Peyer's patch (tissue), 4 donors: ENCODE measurements at regions not wholly inside any gene's neighbourhood (a gene's known extent, or its start where the extent isn't known, plus 50 kb on each side); places are given as distances from the start of the nearest gene placed in this dataset.

ENCODE experiments used
- CTCF ChIP-seq, 6 experiments: fragments of 450-650 bp in 4 of 6; fragments of 200-600 bp in 2 of 6; sonication (generic) in 1 of 6; IDR thresholded peaks; one replicate each; pipeline ENCODE4 v1.5.1; 2017 to 2019; ENCODE audit warnings: antibody characterized with exemption in 6 of 6, mild to moderate bottlenecking in 3 of 6, moderate library complexity in 1 of 6
- POLR2A ChIP-seq, 2 donors: fragments of 450-650 bp; IDR thresholded peaks; one replicate each; pipeline ENCODE4 v1.5.1; 2017; ENCODE audit warnings: antibody characterized with exemption in 2 of 2, mild to moderate bottlenecking in 2 of 2, moderate library complexity in 2 of 2

GRCh38 chr17:54102246-54102645 lies 279.5 kb downstream of the KIF2B start:
- TF ChIP-seq CTCF (IDR thresholded peaks at IDR 0.05) (no peak), POLR2A (IDR thresholded peaks at IDR 0.05) (no peak)
